IMR-90 (cell line): ENCODE measurements at regions not wholly inside any gene's neighbourhood (a gene's known extent, or its start where the extent isn't known, plus 50 kb on each side); places are given as distances from the start of the nearest gene placed in this dataset.

ENCODE experiments used
- ATAC-seq: fragments of 200-7000 bp; cut with Tn5 transposase; 2 replicates; pipeline ENCODE4 v1.9.1; 2020; ENCODE audit warnings: low read depth, mild to moderate bottlenecking, moderate library complexity
- BruUV-seq: library from RNA; stranded (reverse); fragments of 400-500 nt; replicated peaks from 2 replicates; lab custom pipeline; 2021; lab: Mats Ljungman, UMichigan
- CTCF ChIA-PET: fragments of 300-600 bp; formaldehyde crosslinking; extraction: SDS; loops from one replicate; lab custom pipeline; 2021; ENCODE audit warnings: antibody characterized with exemption; lab: Yijun Ruan, JAX
- POLR2A ChIA-PET: fragments of 300-600 bp; sonication (Branson Sonifier 250); formaldehyde crosslinking; loops from one replicate; lab custom pipeline; 2022; ENCODE audit warnings: antibody characterized with exemption; ENCODE audit not compliant: unreplicated experiment; lab: Charles Lee
- DNase-seq: peaks from one replicate; pipeline ENCODE4 v3.0.0; 2013
- H2AFZ ChIP-seq: replicated peaks from 2 replicates; pipeline ENCODE3; 2013; ENCODE audit warnings: low read length, mild to moderate bottlenecking; ENCODE audit not compliant: poor library complexity
- H2AK5ac ChIP-seq: 2 replicates; pipeline ENCODE4 v1.6.1; 2013; ENCODE audit warnings: low read depth, low read length, inconsistent platforms
- H2AK9ac ChIP-seq: replicated peaks from 2 replicates; pipeline ENCODE3; 2013; ENCODE audit warnings: mild to moderate bottlenecking, low read depth, low read length, moderate library complexity; ENCODE audit not compliant: poor library complexity
- H2BK120ac ChIP-seq: 2 replicates; pipeline ENCODE4 v1.6.1; 2013; ENCODE audit warnings: low read depth, low read length, inconsistent platforms
- H2BK15ac ChIP-seq: 3 replicates; pipeline ENCODE4 v1.6.1; 2013; ENCODE audit warnings: low read depth, low read length, inconsistent platforms
- H2BK20ac ChIP-seq: 2 replicates; pipeline ENCODE4 v1.6.1; 2013; ENCODE audit warnings: low read depth, mild to moderate bottlenecking, inconsistent platforms, low read length, moderate library complexity
- H2BK5ac ChIP-seq: 2 replicates; pipeline ENCODE4 v1.6.1; 2013; ENCODE audit warnings: mild to moderate bottlenecking, low read depth, low read length, inconsistent platforms; ENCODE audit not compliant: poor library complexity, severe bottlenecking
- H3K14ac ChIP-seq: replicated peaks from 2 replicates; pipeline ENCODE4 v1.6.1; 2013; ENCODE audit warnings: low read depth, low read length, inconsistent platforms
- H3K18ac ChIP-seq: 2 replicates; pipeline ENCODE4 v1.6.1; 2013; ENCODE audit warnings: low read depth, low read length, control low read depth
- H3K23ac ChIP-seq: 2 replicates; pipeline ENCODE4 v1.6.1; 2013; ENCODE audit warnings: low read depth, low read length, inconsistent platforms
- H3K27ac ChIP-seq: 2 replicates; pipeline ENCODE4 v1.5.1; 2013; ENCODE audit warnings: mild to moderate bottlenecking, control low read depth, low read length; ENCODE audit not compliant: insufficient read depth
- H3K27me3 ChIP-seq: 2 replicates; pipeline ENCODE4 v1.6.1; 2013; ENCODE audit warnings: low read length; ENCODE audit not compliant: control insufficient read depth, insufficient read depth
- H3K36me3 ChIP-seq: 2 replicates; pipeline ENCODE4 v1.6.1; 2013; ENCODE audit warnings: low read length, mixed read lengths; ENCODE audit not compliant: control insufficient read depth, insufficient read depth
- H3K4ac ChIP-seq: 2 replicates; pipeline ENCODE4 v1.6.1; 2013; ENCODE audit warnings: low read depth, low read length, inconsistent platforms
- H3K4me1 ChIP-seq: 2 replicates; pipeline ENCODE4 v1.6.1; 2013; ENCODE audit warnings: low read length, mixed read lengths; ENCODE audit not compliant: control insufficient read depth, insufficient read depth
- H3K4me2 ChIP-seq: 2 replicates; pipeline ENCODE4 v1.6.1; 2013; ENCODE audit warnings: low read depth, mild to moderate bottlenecking, control low read depth, low read length, moderate library complexity
- H3K4me3 ChIP-seq: 2 replicates; pipeline ENCODE4 v1.5.1; 2013; ENCODE audit warnings: low read depth, mild to moderate bottlenecking, control low read depth, low read length, moderate library complexity; ENCODE audit not compliant: insufficient read depth
- H3K56ac ChIP-seq: 2 replicates; pipeline ENCODE4 v1.6.1; 2013; ENCODE audit warnings: low read length, inconsistent platforms; ENCODE audit not compliant: insufficient read depth; ENCODE audit errors: extremely low read depth
- H3K79me1 ChIP-seq, 2 experiments: 2 replicates each; pipeline ENCODE4 v1.6.1; 2013; ENCODE audit warnings: low read length in 2 of 2, inconsistent platforms in 1 of 2, low read depth in 1 of 2
- H3K9ac ChIP-seq: 2 replicates; pipeline ENCODE4 v1.6.1; 2013; ENCODE audit warnings: low read depth, low read length, control low read depth
- H3K9me1 ChIP-seq: 2 replicates; pipeline ENCODE4 v1.6.1; 2013; ENCODE audit warnings: low read length, inconsistent platforms; ENCODE audit not compliant: insufficient read depth
- H3K9me3 ChIP-seq: 2 replicates; pipeline ENCODE4 v1.6.1; 2013; ENCODE audit warnings: low read length; ENCODE audit not compliant: control insufficient read depth, insufficient read depth
- H4K20me1 ChIP-seq: 2 replicates; pipeline ENCODE4 v1.6.1; 2013; ENCODE audit warnings: low read length, inconsistent platforms; ENCODE audit not compliant: insufficient read depth
- H4K5ac ChIP-seq: 2 replicates; pipeline ENCODE4 v1.6.1; 2013; ENCODE audit warnings: mild to moderate bottlenecking, low read depth, low read length, control low read depth
- H4K8ac ChIP-seq, 2 experiments: 2 replicates each; pipeline ENCODE4 v1.6.1; 2013; ENCODE audit warnings: low read depth in 2 of 2, low read length in 2 of 2, control low read depth in 1 of 2, inconsistent platforms in 1 of 2
- H4K91ac ChIP-seq: 2 replicates; pipeline ENCODE4 v1.6.1; 2013; ENCODE audit warnings: low read depth, low read length, inconsistent platforms; ENCODE audit not compliant: insufficient read depth
- BHLHE40 ChIP-seq: fragments of 150-350 bp; IDR thresholded peaks from 2 replicates; pipeline ENCODE4 v1.6.1; 2016; ENCODE audit warnings: mild to moderate bottlenecking, low read depth, low read length
- CEBPB ChIP-seq: IDR thresholded peaks from 2 replicates; pipeline ENCODE4 v1.6.1; 2012; ENCODE audit warnings: low read depth, low read length, improper control_type of control experiment
- CHD1 ChIP-seq: IDR thresholded peaks from 2 replicates; pipeline ENCODE4 v1.6.1; 2012; ENCODE audit warnings: low read depth, low read length, improper control_type of control experiment
- CTCF ChIP-seq: conservative IDR thresholded peaks from 2 replicates; pipeline ENCODE4 v1.5.1; 2012; ENCODE audit warnings: mild to moderate bottlenecking, low read depth, low read length, improper control_type of control experiment
- ELK1 ChIP-seq: fragments of 150-350 bp; IDR thresholded peaks from 2 replicates; pipeline ENCODE4 v1.6.1; 2016; ENCODE audit warnings: low read depth, mild to moderate bottlenecking, low read length, moderate library complexity, borderline replicate concordance
- FOS ChIP-seq: fragments of 150-350 bp; IDR thresholded peaks from 2 replicates; pipeline ENCODE4 v1.6.1; 2016; ENCODE audit warnings: low read depth, low read length
- MAFK ChIP-seq: IDR thresholded peaks from 2 replicates; pipeline ENCODE4 v1.6.1; 2012; ENCODE audit warnings: low read depth, low read length, improper control_type of control experiment
- MAZ ChIP-seq: IDR thresholded peaks from 2 replicates; pipeline ENCODE4 v1.6.1; 2012; ENCODE audit warnings: low read depth, mild to moderate bottlenecking, low read length, improper control_type of control experiment, moderate library complexity, borderline replicate concordance
- MXI1 ChIP-seq: IDR thresholded peaks from 2 replicates; pipeline ENCODE4 v1.6.1; 2012; ENCODE audit warnings: low read depth, mild to moderate bottlenecking, low read length, moderate library complexity, borderline replicate concordance
- NFE2L2 ChIP-seq: fragments of 150-350 bp; IDR thresholded peaks from 2 replicates; pipeline ENCODE4 v1.6.1; 2016; ENCODE audit warnings: low read depth, mild to moderate bottlenecking, low read length
- POLR2A ChIP-seq: IDR thresholded peaks from 2 replicates; pipeline ENCODE4 v1.6.1; 2012; ENCODE audit warnings: mild to moderate bottlenecking, low read depth, low read length
- RAD21 ChIP-seq: IDR thresholded peaks from 2 replicates; pipeline ENCODE4 v1.6.1; 2012; ENCODE audit warnings: low read length, improper control_type of control experiment
- RCOR1 ChIP-seq: IDR thresholded peaks from 2 replicates; pipeline ENCODE4 v1.6.1; 2012; ENCODE audit warnings: mild to moderate bottlenecking, low read length, improper control_type of control experiment; ENCODE audit not compliant: insufficient replicate concordance
- RFX5 ChIP-seq: IDR thresholded peaks from 2 replicates; pipeline ENCODE4 v1.8.0; 2012; ENCODE audit warnings: low read depth, mild to moderate bottlenecking, low read length, moderate library complexity
- SMC3 ChIP-seq: fragments of 150-350 bp; IDR thresholded peaks from 2 replicates; pipeline ENCODE4 v1.6.1; 2016; ENCODE audit warnings: low read depth, mild to moderate bottlenecking, antibody characterized with exemption, low read length, moderate library complexity
- USF2 ChIP-seq: fragments of 150-350 bp; IDR thresholded peaks from 2 replicates; pipeline ENCODE4 v1.6.1; 2017; ENCODE audit warnings: mild to moderate bottlenecking, antibody characterized with exemption, low read length, low read depth
- WGBS, 2 experiments: methylation state at CpG; one replicate each; pipeline versions ENCODE4 v1.1.5 to v1.1.7; 2013; ENCODE audit warnings: missing lambda C conversion rate in 2 of 2; ENCODE audit not compliant: insufficient read length in 1 of 2; ENCODE audit errors: extremely low coverage in 2 of 2; 5-methylcytosine and 5-hydroxymethylcytosine counted together
- dilution Hi-C: fragments of 300-500 bp; cut with HindIII; formaldehyde crosslinking; loops from one replicate; pipeline ENCODE4 v1.14.3; 2018; ENCODE audit warnings: low sequenced_read_pairs; ENCODE audit not compliant: unreplicated experiment
- in situ Hi-C: fragments of 300-500 bp; cut with MboI; formaldehyde crosslinking; loops from 3 replicates; pipeline ENCODE4 v1.14.3; 2019; ENCODE audit warnings: low sequenced_read_pairs, inconsistent platforms, mixed read lengths
- intact Hi-C: fragments of 100-400 bp; cut with micrococcal nuclease; formaldehyde crosslinking; loops from 2 replicates; pipeline ENCODE4 v1.10.0; 2022

GRCh38 chr20:51969191-51969590 lies 166.9 kb upstream of the SALL4 start:
- intact Hi-C loops = loop anchor here (5.0 to 10.0 kb wide), 2 partner anchors 164 to 327 kb away; partner anchors contain the start of gene SALL4
- CTCF ChIA-PET = no interaction called here
- H2AK9ac ChIP-seq = no peak overlapping the region

More at GRCh38 chr20:51969191-51969590, 166.9 kb upstream of the SALL4 start:
- no peak overlapping the region for H4K5ac ChIP-seq
- H2BK15ac ChIP-seq = no peak overlapping the region
- POLR2A ChIA-PET = no interaction called here
- no peak overlapping the region for H4K8ac ChIP-seq
- H3K56ac ChIP-seq = no peak overlapping the region
- no peak overlapping the region for H2BK20ac ChIP-seq
- H3K14ac ChIP-seq = no peak overlapping the region
- ATAC-seq = no peak
- no peaks in the 10 kb centered on the region for H3K9me1 ChIP-seq
- H3K9ac ChIP-seq = no peak overlapping the region
- no TSS peak for BruUV-seq
- H3K4ac ChIP-seq = no peak overlapping the region
- H2AK5ac ChIP-seq = 0 out of 2 replicates have a peak overlapping the region, but pooled peaks have one; percentile 3
- no peak overlapping the region for H2BK120ac ChIP-seq
- no peak overlapping the region for H3K23ac ChIP-seq
- WGBS, 2 experiments = no CpG with 5 or more reads among the region's 5 CpGs
- no peaks in the 10 kb centered on the region for H3K36me3 ChIP-seq
- no peak overlapping the region for H3K18ac ChIP-seq
- H4K91ac ChIP-seq = no peak overlapping the region
- H2AFZ ChIP-seq = no peak overlapping the region
- DNase-seq = no peak
- no peak overlapping the region for H3K27ac ChIP-seq
- H3K27me3 ChIP-seq = no peaks in the 10 kb centered on the region
- no peaks in the 10 kb centered on the region for H3K9me3 ChIP-seq
- no peak for TF ChIP-seq RFX5
- no peak for TF ChIP-seq ELK1
- TF ChIP-seq CEBPB = no peak
- no peak for TF ChIP-seq MAZ
- TF ChIP-seq POLR2A = no peak
- no peak for TF ChIP-seq USF2
- no peak for TF ChIP-seq BHLHE40
- no peak for TF ChIP-seq RCOR1
- no peak for TF ChIP-seq MAFK
- no peak for TF ChIP-seq CTCF
- TF ChIP-seq SMC3 = no peak
- TF ChIP-seq MXI1 = no peak
- no peak for TF ChIP-seq CHD1
- no peak for TF ChIP-seq NFE2L2
- no peak for TF ChIP-seq RAD21
- no peak for TF ChIP-seq FOS
- no peaks in the 10 kb centered on the region for H3K79me1 ChIP-seq
- H2BK5ac ChIP-seq = no peak overlapping the region
- in situ Hi-C loops (no loop called here), dilution Hi-C loops (no loop called here)
- no peak overlapping the region for H3K4me3 ChIP-seq
- no peak overlapping the region for H3K4me2 ChIP-seq
- H3K4me1 ChIP-seq = peaks cover 3% of the 10 kb centered on the region; the same call in 1 of the 2 replicates
- no peaks in the 10 kb centered on the region for H4K20me1 ChIP-seq
